ENCODE measurements at regions not wholly inside any gene's neighbourhood (a gene's known extent, or its start where the extent isn't known, plus 50 kb on each side); places are given as distances from the start of the nearest gene placed in this dataset.

GRCh38 chr22:16658068-16658467, 65.5 kb upstream of the CCT8L2 start:
- ATAC-seq (no peak), DNase-seq (ENCODE audit: low spot score) (no peak)
- no peak overlapping the region for H3K4me2 ChIP-seq
- H3K36me3 Mint-ChIP-seq (ENCODE audit: low read depth): peaks cover 15% of the 10 kb centered on the region
- TF ChIP-seq POLR2AphosphoS5 (IDR thresholded peaks at IDR 0.05; ENCODE audit: low read depth) (no peak), ZNF331 (CRISPR knock-in tag; IDR thresholded peaks at IDR 0.05; ENCODE audit: low read depth) (no peak), EZH2phosphoT487 (IDR thresholded peaks at IDR 0.05; ENCODE audit: unreplicated experiment) (no peak), NANOG (IDR thresholded peaks at IDR 0.05; ENCODE audit: borderline replicate concordance) (no peak), STAT1 (IDR thresholded peaks at IDR 0.05; ENCODE audit: unreplicated experiment) (no peak), CTCF (conservative IDR thresholded peaks at IDR 0.05; ENCODE audit: low read depth in 2 of 2) (no peak), EZH2 (IDR thresholded peaks at IDR 0.05; ENCODE audit: low read depth, unreplicated experiment) (no peak), CREB1 (CRISPR knock-in tag; IDR thresholded peaks at IDR 0.05; ENCODE audit: low read depth) (no peak), ZNF114 (CRISPR knock-in tag; IDR thresholded peaks at IDR 0.05) (no peak), ETS1 (IDR thresholded peaks at IDR 0.05) (no peak), JUNB (IDR thresholded peaks at IDR 0.05; ENCODE audit: unreplicated experiment) (no peak), REST (IDR thresholded peaks at IDR 0.05; ENCODE audit: unreplicated experiment) (no peak)
- TF ChIP-seq, protein P1, sequence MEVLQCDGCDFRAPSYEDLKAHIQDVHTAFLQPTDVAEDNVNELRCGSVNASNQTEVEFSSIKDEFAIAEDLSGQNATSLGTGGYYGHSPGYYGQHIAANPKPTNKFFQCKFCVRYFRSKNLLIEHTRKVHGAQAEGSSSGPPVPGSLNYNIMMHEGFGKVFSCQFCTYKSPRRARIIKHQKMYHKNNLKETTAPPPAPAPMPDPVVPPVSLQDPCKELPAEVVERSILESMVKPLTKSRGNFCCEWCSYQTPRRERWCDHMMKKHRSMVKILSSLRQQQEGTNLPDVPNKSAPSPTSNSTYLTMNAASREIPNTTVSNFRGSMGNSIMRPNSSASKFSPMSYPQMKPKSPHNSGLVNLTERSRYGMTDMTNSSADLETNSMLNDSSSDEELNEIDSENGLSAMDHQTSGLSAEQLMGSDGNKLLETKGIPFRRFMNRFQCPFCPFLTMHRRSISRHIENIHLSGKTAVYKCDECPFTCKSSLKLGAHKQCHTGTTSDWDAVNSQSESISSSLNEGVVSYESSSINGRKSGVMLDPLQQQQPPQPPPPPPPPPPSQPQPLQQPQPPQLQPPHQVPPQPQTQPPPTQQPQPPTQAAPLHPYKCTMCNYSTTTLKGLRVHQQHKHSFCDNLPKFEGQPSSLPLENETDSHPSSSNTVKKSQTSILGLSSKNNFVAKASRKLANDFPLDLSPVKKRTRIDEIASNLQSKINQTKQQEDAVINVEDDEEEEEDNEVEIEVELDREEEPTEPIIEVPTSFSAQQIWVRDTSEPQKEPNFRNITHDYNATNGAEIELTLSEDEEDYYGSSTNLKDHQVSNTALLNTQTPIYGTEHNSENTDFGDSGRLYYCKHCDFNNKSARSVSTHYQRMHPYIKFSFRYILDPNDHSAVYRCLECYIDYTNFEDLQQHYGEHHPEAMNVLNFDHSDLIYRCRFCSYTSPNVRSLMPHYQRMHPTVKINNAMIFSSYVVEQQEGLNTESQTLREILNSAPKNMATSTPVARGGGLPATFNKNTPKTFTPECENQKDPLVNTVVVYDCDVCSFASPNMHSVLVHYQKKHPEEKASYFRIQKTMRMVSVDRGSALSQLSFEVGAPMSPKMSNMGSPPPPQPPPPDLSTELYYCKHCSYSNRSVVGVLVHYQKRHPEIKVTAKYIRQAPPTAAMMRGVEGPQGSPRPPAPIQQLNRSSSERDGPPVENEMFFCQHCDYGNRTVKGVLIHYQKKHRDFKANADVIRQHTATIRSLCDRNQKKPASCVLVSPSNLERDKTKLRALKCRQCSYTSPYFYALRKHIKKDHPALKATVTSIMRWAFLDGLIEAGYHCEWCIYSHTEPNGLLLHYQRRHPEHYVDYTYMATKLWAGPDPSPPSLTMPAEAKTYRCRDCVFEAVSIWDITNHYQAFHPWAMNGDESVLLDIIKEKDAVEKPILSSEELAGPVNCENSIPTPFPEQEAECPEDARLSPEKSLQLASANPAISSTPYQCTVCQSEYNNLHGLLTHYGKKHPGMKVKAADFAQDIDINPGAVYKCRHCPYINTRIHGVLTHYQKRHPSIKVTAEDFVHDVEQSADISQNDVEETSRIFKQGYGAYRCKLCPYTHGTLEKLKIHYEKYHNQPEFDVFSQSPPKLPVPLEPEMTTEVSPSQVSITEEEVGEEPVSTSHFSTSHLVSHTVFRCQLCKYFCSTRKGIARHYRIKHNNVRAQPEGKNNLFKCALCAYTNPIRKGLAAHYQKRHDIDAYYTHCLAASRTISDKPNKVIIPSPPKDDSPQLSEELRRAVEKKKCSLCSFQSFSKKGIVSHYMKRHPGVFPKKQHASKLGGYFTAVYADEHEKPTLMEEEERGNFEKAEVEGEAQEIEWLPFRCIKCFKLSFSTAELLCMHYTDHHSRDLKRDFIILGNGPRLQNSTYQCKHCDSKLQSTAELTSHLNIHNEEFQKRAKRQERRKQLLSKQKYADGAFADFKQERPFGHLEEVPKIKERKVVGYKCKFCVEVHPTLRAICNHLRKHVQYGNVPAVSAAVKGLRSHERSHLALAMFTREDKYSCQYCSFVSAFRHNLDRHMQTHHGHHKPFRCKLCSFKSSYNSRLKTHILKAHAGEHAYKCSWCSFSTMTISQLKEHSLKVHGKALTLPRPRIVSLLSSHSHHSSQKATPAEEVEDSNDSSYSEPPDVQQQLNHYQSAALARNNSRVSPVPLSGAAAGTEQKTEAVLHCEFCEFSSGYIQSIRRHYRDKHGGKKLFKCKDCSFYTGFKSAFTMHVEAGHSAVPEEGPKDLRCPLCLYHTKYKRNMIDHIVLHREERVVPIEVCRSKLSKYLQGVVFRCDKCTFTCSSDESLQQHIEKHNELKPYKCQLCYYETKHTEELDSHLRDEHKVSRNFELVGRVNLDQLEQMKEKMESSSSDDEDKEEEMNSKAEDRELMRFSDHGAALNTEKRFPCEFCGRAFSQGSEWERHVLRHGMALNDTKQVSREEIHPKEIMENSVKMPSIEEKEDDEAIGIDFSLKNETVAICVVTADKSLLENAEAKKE (CRISPR knock-in tag; IDR thresholded peaks at IDR 0.05): no peak
- H3K9me2 ChIP-seq (ENCODE audit: insufficient read depth): no peaks in the 10 kb centered on the region
- H3F3A ChIP-seq (replicated peaks; ENCODE audit: low read depth): 0 out of 2 replicates have a peak, but pooled peaks cover 2% of the 10 kb centered on the region
- no peaks in the 10 kb centered on the region for H3K79me2 ChIP-seq (replicated peaks; ENCODE audit: insufficient read depth)
- H3K4me1 Mint-ChIP-seq: no peaks in the 10 kb centered on the region
- no peaks in the 10 kb centered on the region for H4K20me1 ChIP-seq (replicated peaks; ENCODE audit: insufficient read depth)
- peaks cover 85% of the 10 kb centered on the region for H3K9me3 Mint-ChIP-seq
- peaks cover 2% of the 10 kb centered on the region for H3K27me3 Mint-ChIP-seq (ENCODE audit: insufficient read depth, low read depth, poor library complexity)
- H3K4me1 ChIP-seq (ENCODE audit: insufficient read depth): no peaks in the 10 kb centered on the region
- H2AFZ ChIP-seq: no peak overlapping the region
- H3K27me3 ChIP-seq (ENCODE audit: insufficient read depth): no peaks in the 10 kb centered on the region
- no peak overlapping the region for H3K4me3 ChIP-seq
- no peak overlapping the region for H3K27ac ChIP-seq (ENCODE audit: low read depth)
- H3K27ac Mint-ChIP-seq: no peak overlapping the region
- 0 out of 2 replicates have a peak, but pooled peaks cover 4% of the 10 kb centered on the region for H3K36me3 ChIP-seq (ENCODE audit: insufficient read depth)
- no peak overlapping the region for H3K4me3 Mint-ChIP-seq

Data from GM23338 (cell line).